Stimulated activated effector memory CD8-positive, alpha-beta T cell treated with anti-CD3 and anti-CD28 coated beads, Interleukin-12 subunit alpha, Interleukin-12 subunit beta, amount 100 ng/mL, for 72 hours (primary cell): ENCODE measurements at regions not wholly inside any gene's neighbourhood (a gene's known extent, or its start where the extent isn't known, plus 50 kb on each side); places are given as distances from the start of the nearest gene placed in this dataset.
"Not testable (repeated sequence)": the region's sequence is repeated elsewhere in the genome, so short reads cannot be mapped to it uniquely, and the experiment has no call there.

ENCODE experiments used
- ATAC-seq: fragments of 150-1000 bp; cut with Tn5 transposase; 2 replicates; pipeline ENCODE4 v1.10.0; 2021
- DNase-seq, 2 donors: peaks; one replicate each; pipeline ENCODE4 v3.0.0; 2021 to 2022; ENCODE audit warnings: low spot score in 2 of 2
- H3K27ac Mint-ChIP-seq: one replicate; pipeline ENCODE4 v1.8.0; 2022; ENCODE audit warnings: mild to moderate bottlenecking, mixed read lengths
- H3K36me3 Mint-ChIP-seq: one replicate; pipeline ENCODE4 v1.8.0; 2022; ENCODE audit warnings: mild to moderate bottlenecking, mixed read lengths
- H3K4me1 Mint-ChIP-seq: one replicate; pipeline ENCODE4 v1.8.0; 2022; ENCODE audit warnings: mixed read lengths
- H3K4me3 Mint-ChIP-seq: one replicate; pipeline ENCODE4 v1.8.0; 2022; ENCODE audit warnings: mild to moderate bottlenecking, mixed read lengths
- H3K9me3 Mint-ChIP-seq: one replicate; pipeline ENCODE4 v1.8.0; 2022; ENCODE audit warnings: mixed read lengths

DNA sequence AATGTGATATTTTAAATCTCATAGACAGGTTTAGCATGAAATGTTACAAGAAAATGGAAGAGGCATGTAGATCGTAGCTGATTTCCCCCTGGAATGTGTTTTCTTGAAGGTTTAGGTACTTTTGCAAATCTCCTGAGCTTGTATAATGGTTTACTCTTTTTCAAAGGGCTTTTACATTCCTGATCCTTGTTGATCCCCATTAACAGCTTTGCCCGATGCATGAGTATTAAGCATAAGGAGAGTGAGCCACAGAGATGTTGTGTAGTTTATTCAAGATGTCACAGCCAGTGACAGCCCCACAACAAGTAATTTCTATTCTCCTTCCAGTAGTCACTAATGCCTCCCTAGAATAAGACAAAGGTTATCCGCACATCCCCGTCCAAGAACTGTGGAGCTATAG is 103.7 kb downstream of the SKIDA1 start:
- no peaks in the 10 kb centered on the region for H3K4me1 Mint-ChIP-seq
- H3K36me3 Mint-ChIP-seq: no peaks in the 10 kb centered on the region
- ATAC-seq: no peak
- no peak for DNase-seq
- H3K4me3 Mint-ChIP-seq: no peak overlapping the region
- H3K9me3 Mint-ChIP-seq: no peaks in the 10 kb centered on the region
- H3K27ac Mint-ChIP-seq: no peak overlapping the region

DNA sequence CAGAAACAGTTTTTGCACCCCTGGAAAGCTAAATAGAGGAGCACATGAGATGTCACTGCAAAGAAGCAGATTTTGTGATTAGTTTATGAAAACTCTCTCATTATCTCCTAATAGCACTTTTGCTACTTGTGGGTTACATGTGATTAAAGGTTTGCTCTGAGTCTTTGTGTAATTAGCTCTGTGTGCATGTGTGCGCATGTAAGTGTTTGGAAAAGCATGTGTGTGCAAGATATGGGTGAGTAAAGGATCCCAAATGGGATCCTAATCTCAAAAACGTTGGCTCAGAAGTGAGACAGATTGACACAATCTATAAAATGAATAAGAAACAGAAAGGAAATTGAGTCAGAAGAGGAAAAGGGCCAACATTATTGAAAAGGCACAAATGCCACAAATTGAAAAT is 104.5 kb downstream of the SKIDA1 start:
- no peaks in the 10 kb centered on the region for H3K9me3 Mint-ChIP-seq
- H3K36me3 Mint-ChIP-seq: no peaks in the 10 kb centered on the region

DNA sequence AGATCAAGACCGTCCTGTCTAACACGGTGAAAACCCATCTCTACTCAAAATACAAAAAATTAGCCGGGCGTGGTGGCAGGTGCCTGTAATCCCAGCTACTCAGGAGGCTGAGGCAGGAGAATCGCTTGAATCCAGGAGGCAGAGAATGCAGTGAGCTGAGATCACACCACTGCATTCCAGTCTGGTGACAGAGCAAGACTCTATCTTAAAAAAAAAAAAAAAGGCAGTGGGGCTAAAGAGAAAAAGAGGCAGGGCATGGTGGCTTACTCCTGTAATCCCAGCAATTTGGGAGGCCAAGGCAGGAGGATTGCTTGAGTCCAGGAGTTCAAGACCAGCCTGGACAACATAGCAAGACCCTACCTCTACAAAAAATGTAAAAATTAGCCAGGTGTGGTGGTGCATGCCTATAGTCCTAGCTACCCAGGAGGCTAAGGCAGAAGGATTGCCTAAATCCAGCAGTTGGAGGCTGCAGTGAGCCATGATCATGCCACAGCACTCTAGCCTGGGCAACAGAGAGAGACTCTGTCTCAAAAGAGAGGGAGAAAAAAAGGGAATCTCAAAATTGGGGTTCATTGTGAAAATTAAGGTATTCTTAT is 106.4 kb downstream of the SKIDA1 start:
- not testable (repeated sequence) for H3K4me1 Mint-ChIP-seq, H3K4me3 Mint-ChIP-seq, H3K9me3 Mint-ChIP-seq, ATAC-seq, H3K36me3 Mint-ChIP-seq, H3K27ac Mint-ChIP-seq, DNase-seq

More for the DNA sequence above, 104.5 kb downstream of the SKIDA1 start:
- Mint-ChIP-seq H3K27ac (no peak overlapping the region), H3K4me3 (no peak overlapping the region), H3K4me1 (no peaks in the 10 kb centered on the region)
- ATAC-seq: no peak
- no peak for DNase-seq

DNA sequence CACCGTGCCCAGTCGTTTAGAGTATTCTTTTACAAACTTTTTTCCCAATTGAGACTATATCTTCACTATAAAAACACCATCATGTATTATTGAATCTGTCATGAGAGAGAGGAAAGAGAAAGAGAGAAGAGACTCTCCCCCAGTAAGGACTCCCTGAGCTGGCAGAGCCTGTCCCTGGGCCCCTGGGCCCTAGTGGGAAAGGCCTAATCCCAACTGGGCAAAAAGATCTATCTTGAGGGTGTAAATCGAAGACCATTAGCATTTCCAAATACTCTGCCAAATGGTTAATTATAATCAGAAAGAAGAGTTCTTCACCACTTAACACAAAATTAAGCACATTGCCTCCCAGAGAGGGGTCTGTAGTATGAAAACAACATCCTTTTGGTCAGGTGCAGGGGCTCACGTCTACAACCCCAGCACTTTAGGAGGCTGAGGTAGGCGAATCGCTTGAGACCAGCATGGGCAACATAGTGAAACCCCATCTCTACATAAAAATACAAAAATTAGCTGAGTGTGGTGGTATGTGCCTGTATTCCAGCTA is 108.2 kb downstream of the SKIDA1 start:
- H3K4me1 Mint-ChIP-seq: no peaks in the 10 kb centered on the region

DNA sequence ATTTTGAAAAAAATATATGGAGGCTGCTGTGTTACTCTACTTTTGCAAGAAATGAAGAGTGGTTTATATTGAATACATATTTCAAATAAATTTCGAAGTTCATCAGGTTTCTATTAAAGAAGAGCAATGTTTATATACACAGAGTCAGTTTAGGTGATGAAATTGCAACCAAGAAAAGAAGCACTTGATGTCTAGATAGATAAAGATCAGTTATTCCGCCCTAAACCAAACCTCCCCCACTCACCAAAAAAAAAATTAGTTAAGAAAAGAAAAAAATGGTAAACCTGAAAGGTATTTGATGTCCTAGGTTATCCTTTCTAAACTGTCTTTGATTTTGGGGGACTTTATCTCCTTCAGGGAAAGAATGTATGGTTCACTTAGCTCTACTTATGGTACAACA is 111.8 kb downstream of the SKIDA1 start:
- Mint-ChIP-seq H3K36me3 (no peaks in the 10 kb centered on the region), H3K4me1 (no peaks in the 10 kb centered on the region), H3K9me3 (no peaks in the 10 kb centered on the region), H3K27ac (no peak overlapping the region), H3K4me3 (no peak overlapping the region)
- no peak for ATAC-seq
- DNase-seq: no peak

More for the DNA sequence above, 108.2 kb downstream of the SKIDA1 start:
- no peak overlapping the region for H3K27ac Mint-ChIP-seq
- ATAC-seq (no peak), DNase-seq (no peak)
- no peaks in the 10 kb centered on the region for H3K36me3 Mint-ChIP-seq
- H3K4me3 Mint-ChIP-seq: no peak overlapping the region
- H3K9me3 Mint-ChIP-seq: no peaks in the 10 kb centered on the region

DNA sequence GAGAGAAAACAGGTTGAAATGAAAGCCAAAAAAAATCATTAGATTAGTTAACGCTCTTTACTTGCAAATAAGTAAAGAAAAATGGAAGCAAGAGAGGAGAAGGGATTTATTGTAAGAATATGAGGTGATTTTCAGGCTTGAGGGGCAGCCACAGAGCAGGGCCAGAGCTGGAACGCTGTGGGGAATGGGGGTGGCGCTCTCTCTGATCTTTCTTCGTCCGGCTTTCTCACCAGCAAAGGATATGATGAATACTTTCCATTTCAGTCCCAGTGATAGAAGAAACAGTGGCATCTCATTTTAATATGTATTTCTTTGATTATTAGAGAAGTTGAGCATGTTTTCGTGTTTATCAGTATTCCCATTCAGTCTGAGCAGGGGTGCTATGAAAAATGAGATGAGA is 112.2 kb downstream of the SKIDA1 start:
- no peak overlapping the region for H3K27ac Mint-ChIP-seq
- ATAC-seq: no peak

DNA sequence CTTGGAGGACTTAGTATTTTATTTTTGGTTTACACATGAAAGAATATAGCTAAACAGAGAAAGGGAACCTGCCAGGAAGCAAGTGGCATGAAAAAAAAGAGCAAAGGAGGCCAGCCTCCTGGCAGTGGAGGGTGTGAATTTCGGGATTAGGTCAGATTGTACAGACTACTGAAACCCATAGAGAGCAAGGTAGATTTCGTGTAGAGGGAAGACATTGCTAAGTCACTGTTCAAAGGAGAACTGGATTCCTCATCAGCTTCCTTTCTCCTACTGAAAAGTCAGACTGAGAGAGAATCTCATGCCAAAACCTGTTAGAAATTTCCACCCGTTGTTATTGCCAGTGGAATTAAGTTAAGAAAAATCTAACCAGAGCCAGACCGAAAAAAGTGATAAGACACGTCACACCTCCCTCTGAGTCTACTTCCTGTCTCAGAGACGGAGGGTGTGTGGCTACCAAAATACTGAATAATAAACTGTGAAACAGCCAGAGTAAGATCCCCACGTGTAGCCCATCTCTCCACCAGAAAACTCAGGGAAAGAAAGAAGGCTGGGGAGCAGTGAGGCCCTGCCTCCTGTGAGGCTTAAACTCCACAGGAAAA is 118.8 kb downstream of the SKIDA1 start:
- peak in 1 of 2 donors; percentile 49 for DNase-seq
- Mint-ChIP-seq H3K4me1 (peaks cover 17% of the 10 kb centered on the region), H3K4me3 (peak overlapping the region; percentile 36), H3K27ac (peak overlapping the region; percentile 51), H3K36me3 (no peaks in the 10 kb centered on the region), H3K9me3 (no peaks in the 10 kb centered on the region)
- peak; percentile 86 for ATAC-seq

More for the DNA sequence above, 112.2 kb downstream of the SKIDA1 start:
- Mint-ChIP-seq H3K4me3 (no peak overlapping the region), H3K4me1 (no peaks in the 10 kb centered on the region), H3K36me3 (no peaks in the 10 kb centered on the region), H3K9me3 (no peaks in the 10 kb centered on the region)
- DNase-seq: no peak

DNA sequence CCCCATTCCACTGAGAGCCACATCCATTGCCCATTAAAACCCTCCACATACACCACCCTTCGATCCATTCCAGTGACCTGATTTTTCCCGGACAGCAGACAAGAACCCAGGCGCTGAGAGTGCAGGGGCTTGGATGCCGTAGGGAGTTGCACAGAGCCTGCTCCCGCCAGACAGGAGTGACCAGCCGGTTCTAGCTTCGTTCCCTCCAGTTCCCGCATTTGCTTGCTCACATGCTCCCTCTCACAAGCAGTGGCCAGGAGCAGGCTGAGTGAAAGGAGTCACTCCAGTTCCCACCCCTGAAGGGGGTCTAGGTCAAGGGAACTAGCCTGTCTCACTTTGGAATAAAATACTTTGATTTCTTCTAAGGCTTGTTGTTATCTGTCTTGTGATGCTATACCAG is 119.5 kb downstream of the SKIDA1 start:
- H3K9me3 Mint-ChIP-seq: no peaks in the 10 kb centered on the region
- peaks cover 17% of the 10 kb centered on the region for H3K4me1 Mint-ChIP-seq
- peak overlapping the region; percentile 36 for H3K4me3 Mint-ChIP-seq
- H3K36me3 Mint-ChIP-seq: no peaks in the 10 kb centered on the region
- DNase-seq (no peak), ATAC-seq (no peak)
- H3K27ac Mint-ChIP-seq: peak overlapping the region; percentile 51

DNA sequence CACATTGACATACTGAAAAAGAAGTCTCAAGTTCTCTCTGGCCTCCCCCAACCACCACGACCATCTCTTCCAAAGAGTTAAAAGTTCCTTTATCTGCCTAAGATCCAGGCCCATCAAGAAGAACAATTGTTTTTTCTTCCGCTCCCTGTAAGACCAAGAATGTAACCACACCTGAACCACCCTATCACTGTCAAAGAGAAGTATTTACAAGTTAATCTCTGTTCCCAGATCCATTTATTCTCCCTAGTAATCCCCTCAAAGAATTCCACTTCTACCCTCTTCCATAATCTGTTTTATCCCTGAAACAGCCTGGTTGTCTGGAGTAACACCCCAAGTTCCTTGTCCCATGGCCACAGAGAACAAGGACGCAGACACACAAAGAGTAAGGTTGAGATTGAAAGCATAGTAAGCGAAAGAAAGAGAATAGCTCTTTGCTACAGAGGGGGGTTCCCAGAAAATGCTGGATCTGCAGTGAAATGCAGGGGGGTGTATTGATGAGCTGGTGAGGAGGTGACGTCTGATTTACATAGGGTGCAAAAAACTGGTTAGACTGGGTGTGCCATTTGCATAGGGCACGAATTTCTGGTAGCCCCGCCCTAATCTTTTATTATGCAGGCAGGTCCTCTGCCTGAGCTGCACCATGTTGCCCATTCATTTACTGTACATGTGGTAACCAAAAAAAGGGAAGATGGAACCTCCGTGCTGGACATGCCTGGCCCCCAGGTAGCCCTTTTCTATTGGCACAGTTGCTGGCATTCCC is 122.0 kb downstream of the SKIDA1 start:
- H3K4me3 Mint-ChIP-seq: no peak overlapping the region
- H3K9me3 Mint-ChIP-seq: no peaks in the 10 kb centered on the region
- no peak overlapping the region for H3K27ac Mint-ChIP-seq
- ATAC-seq (no peak), DNase-seq (no peak)
- no peaks in the 10 kb centered on the region for H3K36me3 Mint-ChIP-seq
- H3K4me1 Mint-ChIP-seq: peaks cover 17% of the 10 kb centered on the region

DNA sequence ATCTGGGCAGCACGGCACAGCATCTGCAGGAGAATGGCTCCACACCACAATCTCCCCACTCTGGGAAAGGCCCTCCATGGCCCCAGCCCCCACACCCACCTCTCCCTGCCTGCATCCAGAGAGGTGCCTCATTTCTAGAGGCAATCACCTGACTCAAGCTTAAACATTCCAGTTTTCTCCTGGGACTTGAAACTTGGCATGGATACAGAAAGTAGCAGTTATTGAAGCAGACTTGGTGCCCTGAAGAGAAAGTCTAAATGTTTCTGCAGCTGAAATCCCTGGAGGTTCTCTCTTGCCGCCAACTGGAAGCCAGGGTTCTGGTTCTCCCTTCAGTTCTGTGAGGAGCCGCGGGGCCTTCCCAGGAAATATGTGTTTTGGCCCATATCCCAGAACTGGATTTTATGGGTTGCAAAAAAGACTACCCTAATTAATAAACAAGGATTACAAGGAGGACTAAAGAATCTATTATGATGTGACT is 122.8 kb downstream of the SKIDA1 start:
- H3K36me3 Mint-ChIP-seq: no peaks in the 10 kb centered on the region
- H3K27ac Mint-ChIP-seq: no peak overlapping the region
- peaks cover 17% of the 10 kb centered on the region for H3K4me1 Mint-ChIP-seq
- no peak for ATAC-seq
- no peak overlapping the region for H3K4me3 Mint-ChIP-seq
- DNase-seq: no peak
- no peaks in the 10 kb centered on the region for H3K9me3 Mint-ChIP-seq

DNA sequence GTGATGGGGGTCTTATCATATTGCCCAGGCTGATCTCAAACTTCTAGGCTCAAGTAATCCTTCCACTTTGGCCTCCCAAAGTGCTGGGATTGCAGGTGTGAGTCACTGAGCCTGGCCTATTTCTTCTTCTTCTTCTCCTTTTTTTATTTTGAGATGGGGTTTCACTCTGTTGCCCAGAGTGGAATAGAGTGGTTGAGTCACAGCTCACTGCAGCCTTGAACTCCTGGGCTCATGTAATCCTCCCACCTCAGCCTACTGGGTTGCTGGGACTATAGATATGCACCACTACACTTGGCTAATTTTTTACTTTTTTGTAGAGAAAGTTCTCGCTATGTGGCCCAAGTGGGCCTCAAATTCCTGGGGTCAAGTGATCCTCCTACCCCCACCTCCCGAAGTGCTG is 124.3 kb downstream of the SKIDA1 start:
- ATAC-seq: no peak
- Mint-ChIP-seq H3K36me3 (no peaks in the 10 kb centered on the region), H3K4me3 (no peak overlapping the region), H3K27ac (no peak overlapping the region), H3K9me3 (no peaks in the 10 kb centered on the region), H3K4me1 (peaks cover 5% of the 10 kb centered on the region)
- DNase-seq: no peak

DNA sequence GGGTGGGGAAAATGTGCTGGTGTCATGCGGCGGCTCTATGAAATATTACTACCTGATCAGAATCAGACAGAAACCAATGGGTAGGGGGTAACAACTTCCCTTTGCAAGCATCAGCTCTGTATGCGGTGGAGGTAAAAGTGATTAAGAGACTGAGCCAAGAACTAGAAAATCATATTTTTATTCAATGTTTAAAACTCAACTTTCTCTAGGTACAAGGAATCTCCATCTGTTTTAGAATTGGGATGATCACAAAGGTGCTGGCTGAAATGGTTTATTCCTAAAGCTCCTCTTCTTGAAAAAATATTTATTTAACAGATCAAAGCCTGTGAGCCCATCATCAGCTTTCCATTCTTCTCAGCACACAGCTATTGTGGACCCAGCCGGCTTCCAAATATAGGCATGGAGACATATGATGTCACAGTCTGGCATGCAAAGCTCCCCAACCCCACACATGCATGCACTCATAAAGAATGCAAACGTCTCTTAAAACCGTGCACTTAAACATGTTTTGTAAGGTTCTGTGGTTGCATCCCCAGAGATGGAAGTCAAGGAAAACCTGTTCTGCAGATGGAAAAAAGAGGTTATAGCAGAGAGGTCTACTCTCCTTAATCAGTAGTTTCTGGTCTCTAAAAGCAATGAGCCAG is 126.0 kb downstream of the SKIDA1 start:
- Mint-ChIP-seq H3K27ac (no peak overlapping the region), H3K4me1 (no peaks in the 10 kb centered on the region), H3K9me3 (no peaks in the 10 kb centered on the region), H3K36me3 (no peaks in the 10 kb centered on the region), H3K4me3 (no peak overlapping the region)
- ATAC-seq (no peak), DNase-seq (no peak)

DNA sequence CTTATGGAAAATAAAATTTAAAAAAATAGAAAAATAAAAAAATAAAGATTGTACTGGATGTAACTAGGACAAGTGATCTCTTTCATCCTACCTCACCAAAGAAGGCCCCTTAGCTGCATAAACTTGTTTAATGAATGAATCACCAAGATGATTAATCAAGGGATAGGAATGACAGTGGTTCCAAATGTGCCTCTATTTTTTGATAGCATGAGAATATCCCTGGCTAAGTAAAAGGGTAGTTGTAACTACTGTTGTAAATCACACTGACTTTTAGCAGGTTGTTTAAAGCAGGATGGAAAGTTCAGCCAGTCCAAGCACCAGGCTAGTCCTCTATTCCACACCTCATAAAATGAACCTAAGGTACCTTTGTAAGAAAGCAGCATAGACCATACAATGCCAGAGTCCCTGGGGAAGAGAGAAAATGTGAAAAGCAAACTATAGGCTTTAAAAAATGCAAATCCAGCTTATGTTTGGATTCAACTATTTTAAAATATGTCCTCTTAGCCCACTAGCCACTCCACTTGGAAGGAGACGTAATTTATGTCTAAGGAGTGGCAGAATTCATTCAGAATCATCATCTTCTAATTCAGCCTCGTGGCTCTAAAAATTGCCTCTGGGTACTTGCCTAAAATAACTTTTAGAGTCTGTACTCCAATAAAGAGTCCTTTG is 126.8 kb downstream of the SKIDA1 start:
- no peak for DNase-seq

DNA sequence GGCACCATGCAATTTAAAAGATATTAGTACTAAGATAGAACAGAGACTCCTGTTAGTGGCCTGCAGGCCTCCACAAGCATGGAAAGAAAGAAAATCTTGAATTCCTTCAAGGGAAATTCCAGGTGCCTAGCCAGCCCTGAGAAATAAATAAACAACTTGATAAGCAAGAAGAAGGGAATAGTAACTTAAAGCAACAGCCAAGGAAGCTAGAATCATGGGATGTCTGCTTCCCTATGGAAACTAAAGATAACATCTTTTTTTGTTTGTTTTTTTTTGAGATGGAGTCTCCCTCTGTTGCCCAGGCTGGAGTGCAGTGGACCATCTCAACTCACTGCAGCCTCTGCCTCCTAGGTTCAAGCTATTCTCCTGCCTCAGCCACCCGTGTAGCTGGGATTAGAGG is 128.6 kb downstream of the SKIDA1 start:
- H3K27ac Mint-ChIP-seq: no peak overlapping the region
- no peak for ATAC-seq
- H3K9me3 Mint-ChIP-seq: no peaks in the 10 kb centered on the region
- no peak for DNase-seq
- no peaks in the 10 kb centered on the region for H3K36me3 Mint-ChIP-seq
- no peak overlapping the region for H3K4me3 Mint-ChIP-seq
- H3K4me1 Mint-ChIP-seq: no peaks in the 10 kb centered on the region

More for the DNA sequence above, 126.8 kb downstream of the SKIDA1 start:
- Mint-ChIP-seq H3K36me3 (no peaks in the 10 kb centered on the region), H3K4me1 (no peaks in the 10 kb centered on the region), H3K9me3 (no peaks in the 10 kb centered on the region), H3K27ac (no peak overlapping the region), H3K4me3 (no peak overlapping the region)
- ATAC-seq: no peak

DNA sequence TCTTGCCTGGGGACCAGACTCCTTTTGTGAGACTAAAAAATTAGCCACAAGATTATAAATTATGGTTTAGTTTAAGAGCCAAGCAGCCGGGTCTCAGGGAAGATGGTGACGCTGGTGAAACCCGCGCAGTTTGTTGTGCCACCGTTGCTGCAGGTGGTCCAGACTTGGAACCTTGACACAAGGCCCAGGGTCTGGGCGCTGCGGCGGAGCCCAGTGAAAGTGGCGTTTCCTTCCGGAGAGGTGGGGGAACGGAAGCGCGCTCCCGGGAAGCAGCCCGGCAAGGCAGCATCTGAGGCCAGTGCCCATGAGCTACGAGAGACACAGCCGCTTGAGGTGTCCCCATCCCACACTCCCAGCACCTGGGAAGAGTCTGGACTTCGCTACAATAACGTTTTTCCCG is 131.6 kb downstream of the SKIDA1 start:
- no peak overlapping the region for H3K4me3 Mint-ChIP-seq

More for the DNA sequence above, 131.6 kb downstream of the SKIDA1 start:
- H3K9me3 Mint-ChIP-seq: no peaks in the 10 kb centered on the region
- no peaks in the 10 kb centered on the region for H3K36me3 Mint-ChIP-seq
- ATAC-seq: no peak
- no peak overlapping the region for H3K27ac Mint-ChIP-seq
- no peaks in the 10 kb centered on the region for H3K4me1 Mint-ChIP-seq
- DNase-seq: no peak
